ENCODE measurements at regions not wholly inside any gene's neighbourhood (a gene's known extent, or its start where the extent isn't known, plus 50 kb on each side); places are given as distances from the start of the nearest gene placed in this dataset.
"Not testable (repeated sequence)": the region's sequence is repeated elsewhere in the genome, so short reads cannot be mapped to it uniquely, and the experiment has no call there.

- Histone ChIP-seq H3K36me3 (ENCODE audit: low read depth) (no peaks in the 10 kb centered on the region), H2AFZ (no peak overlapping the region), H3K4me3 (no peak overlapping the region), H3K4me2 (no peak overlapping the region), H3K4me1 (replicated peaks; ENCODE audit: insufficient read depth) (no peaks in the 10 kb centered on the region; the same call in 1 of the 2 replicates), H3K27ac (no peak overlapping the region), H4K20me1 (ENCODE audit: insufficient read depth) (no peaks in the 10 kb centered on the region), H3K79me2 (ENCODE audit: low read depth) (no peaks in the 10 kb centered on the region), H3K27me3 (ENCODE audit: insufficient read depth, low read depth) (no peaks in the 10 kb centered on the region), H3K9me3 (ENCODE audit: insufficient read depth, low read depth) (no peaks in the 10 kb centered on the region), H3K9me2 (ENCODE audit: insufficient read depth) (no peaks in the 10 kb centered on the region), H3F3A (ENCODE audit: insufficient read depth, low read depth) (no peaks in the 10 kb centered on the region)
- POLR2A ChIA-PET (ENCODE audit: unreplicated experiment): no interaction called here
- intact Hi-C loops (cut with micrococcal nuclease; ENCODE audit: unreplicated experiment): no loop called here
- no peak for DNase-seq
- no TSS peak for BruUV-seq (replicated peaks)
- TF ChIP-seq CTCF (conservative IDR thresholded peaks at IDR 0.05): no peak
- TF ChIP-seq EZH2 (IDR thresholded peaks at IDR 0.05; ENCODE audit: low read depth): no peak
- CTCF ChIA-PET: no interaction called here
Observed at GRCh38 chr3:69658514-69659140, 80.6 kb upstream of the MITF start.

- H3K79me2 ChIP-seq (ENCODE audit: low read depth); H4K20me1 ChIP-seq (ENCODE audit: insufficient read depth); H3K27me3 ChIP-seq (ENCODE audit: insufficient read depth, low read depth); CTCF ChIA-PET; BruUV-seq (replicated peaks); H3K27ac ChIP-seq; H3K9me2 ChIP-seq (ENCODE audit: insufficient read depth); H3F3A ChIP-seq (ENCODE audit: insufficient read depth, low read depth); H3K4me3 ChIP-seq; H3K4me2 ChIP-seq; H2AFZ ChIP-seq; H3K9me3 ChIP-seq (ENCODE audit: insufficient read depth, low read depth); H3K36me3 ChIP-seq (ENCODE audit: low read depth); H3K4me1 ChIP-seq (replicated peaks; ENCODE audit: insufficient read depth); DNase-seq; intact Hi-C loops (cut with micrococcal nuclease; ENCODE audit: unreplicated experiment); POLR2A ChIA-PET (ENCODE audit: unreplicated experiment): not testable (repeated sequence)
Observed at GRCh38 chr3:69657030-69657429, 82.2 kb upstream of the MITF start.

DNA sequence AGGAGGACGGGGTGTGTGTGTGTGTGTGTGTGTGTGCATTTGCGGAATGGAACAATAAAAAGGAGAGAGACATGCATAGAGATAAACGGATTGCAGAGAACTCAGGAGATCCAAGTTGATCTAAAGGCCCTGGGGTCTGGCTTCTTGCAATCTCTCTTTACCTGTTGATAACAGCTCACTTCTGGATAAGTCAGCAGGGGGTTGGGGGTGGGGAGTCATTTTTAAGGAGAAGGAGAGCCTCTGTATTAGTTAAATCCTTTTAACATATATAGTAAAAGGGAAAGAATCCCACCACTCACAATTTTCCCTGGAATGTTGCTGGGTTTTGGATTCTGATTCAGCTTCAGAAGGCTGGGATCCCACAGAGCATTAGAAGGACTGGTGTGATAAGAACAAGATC, 87.5 kb upstream of the MITF start:
- no peaks in the 10 kb centered on the region for H3K9me3 ChIP-seq (ENCODE audit: insufficient read depth, low read depth)
- TF ChIP-seq EZH2 (IDR thresholded peaks at IDR 0.05; ENCODE audit: low read depth) (no peak), CTCF (conservative IDR thresholded peaks at IDR 0.05) (no peak)
- H2AFZ ChIP-seq: no peak overlapping the region
- H4K20me1 ChIP-seq (ENCODE audit: insufficient read depth): no peaks in the 10 kb centered on the region
- H3K27ac ChIP-seq: no peak overlapping the region
- CTCF ChIA-PET: no interaction called here
- H3K79me2 ChIP-seq (ENCODE audit: low read depth): no peaks in the 10 kb centered on the region
- H3K4me1 ChIP-seq (replicated peaks; ENCODE audit: insufficient read depth): 0 out of 2 replicates have a peak, but pooled peaks cover 8% of the 10 kb centered on the region
- H3K36me3 ChIP-seq (ENCODE audit: low read depth): no peaks in the 10 kb centered on the region
- no TSS peak for BruUV-seq (replicated peaks)
- H3K27me3 ChIP-seq (ENCODE audit: insufficient read depth, low read depth): no peaks in the 10 kb centered on the region
- no peaks in the 10 kb centered on the region for H3K9me2 ChIP-seq (ENCODE audit: insufficient read depth)
- intact Hi-C loops (cut with micrococcal nuclease; ENCODE audit: unreplicated experiment): no loop called here
- no peak overlapping the region for H3K4me2 ChIP-seq
- DNase-seq: no peak
- POLR2A ChIA-PET (ENCODE audit: unreplicated experiment): no interaction called here
- H3F3A ChIP-seq (ENCODE audit: insufficient read depth, low read depth): no peaks in the 10 kb centered on the region
- H3K4me3 ChIP-seq: no peak overlapping the region

- H2AFZ ChIP-seq: no peak overlapping the region
- H3F3A ChIP-seq (ENCODE audit: insufficient read depth, low read depth): no peaks in the 10 kb centered on the region
- no TSS peak for BruUV-seq (replicated peaks)
- no peaks in the 10 kb centered on the region for H3K79me2 ChIP-seq (ENCODE audit: low read depth)
- intact Hi-C loops (cut with micrococcal nuclease; ENCODE audit: unreplicated experiment): no loop called here
- H3K4me2 ChIP-seq: no peak overlapping the region
- no peaks in the 10 kb centered on the region for H3K27me3 ChIP-seq (ENCODE audit: insufficient read depth, low read depth)
- H3K27ac ChIP-seq: no peak overlapping the region
- no peaks in the 10 kb centered on the region for H3K9me2 ChIP-seq (ENCODE audit: insufficient read depth)
- TF ChIP-seq EZH2 (IDR thresholded peaks at IDR 0.05; ENCODE audit: low read depth) (no peak), CTCF (conservative IDR thresholded peaks at IDR 0.05) (no peak)
- DNase-seq: no peak
- ChIA-PET POLR2A (ENCODE audit: unreplicated experiment) (no interaction called here), CTCF (no interaction called here)
- no peak overlapping the region for H3K4me3 ChIP-seq
- H3K9me3 ChIP-seq (ENCODE audit: insufficient read depth, low read depth): no peaks in the 10 kb centered on the region
- 0 out of 2 replicates have a peak, but pooled peaks cover 8% of the 10 kb centered on the region for H3K4me1 ChIP-seq (replicated peaks; ENCODE audit: insufficient read depth)
- H3K36me3 ChIP-seq (ENCODE audit: low read depth): no peaks in the 10 kb centered on the region
- no peaks in the 10 kb centered on the region for H4K20me1 ChIP-seq (ENCODE audit: insufficient read depth)
Observed at GRCh38 chr3:69650066-69650419, 89.2 kb upstream of the MITF start.
